Cardiac fibroblast (primary cell): ENCODE measurements at regions not wholly inside any gene's neighbourhood (a gene's known extent, or its start where the extent isn't known, plus 50 kb on each side); places are given as distances from the start of the nearest gene placed in this dataset.
A peak's percentile ranks its signal among the peaks of the same experiment; 100 is the strongest.

Experiments used
- DNase-seq, 2 donors: peaks; one replicate each; pipeline versions ENCODE4 v3.0.0 to v3.0.0-alpha.2; 2010; ENCODE audit warnings: low read depth in 2 of 2
- H3K4me3 ChIP-seq, 2 donors: replicated peaks in 1 of 2; 1 replicate in 1 of 2; 2 replicates in 1 of 2; pipeline ENCODE4 v1.5.1; 2011; ENCODE audit warnings: low read depth in 2 of 2, low read length in 2 of 2, mild to moderate bottlenecking in 2 of 2, moderate library complexity in 1 of 2
- TF ChIP-seq, protein P1 (sequence below): IDR thresholded peaks from one replicate; pipeline ENCODE4 v1.5.1; 2011; ENCODE audit warnings: low read depth, mild to moderate bottlenecking, low read length, inconsistent platforms

DNA sequence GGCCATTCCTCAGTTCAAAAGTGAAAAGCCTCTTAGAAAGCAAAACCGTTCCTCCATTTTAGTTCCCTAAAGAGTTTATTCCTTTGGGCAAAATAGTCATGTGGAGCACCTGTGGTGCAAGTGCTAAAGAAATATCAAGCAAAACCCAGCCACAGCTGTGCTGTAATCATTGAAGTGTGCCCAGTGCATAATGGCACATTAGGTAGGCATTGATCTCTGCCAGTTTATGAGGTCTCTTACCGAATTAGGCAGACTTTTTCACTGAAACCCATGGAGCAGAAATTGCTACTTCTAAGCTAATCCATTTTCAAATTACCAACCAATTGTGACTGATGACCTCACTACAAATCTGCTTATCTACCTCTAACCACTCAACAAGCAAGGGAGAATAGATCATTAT lies 97.2 kb upstream of the SEMA3A start:
- TF ChIP-seq, protein P1, sequence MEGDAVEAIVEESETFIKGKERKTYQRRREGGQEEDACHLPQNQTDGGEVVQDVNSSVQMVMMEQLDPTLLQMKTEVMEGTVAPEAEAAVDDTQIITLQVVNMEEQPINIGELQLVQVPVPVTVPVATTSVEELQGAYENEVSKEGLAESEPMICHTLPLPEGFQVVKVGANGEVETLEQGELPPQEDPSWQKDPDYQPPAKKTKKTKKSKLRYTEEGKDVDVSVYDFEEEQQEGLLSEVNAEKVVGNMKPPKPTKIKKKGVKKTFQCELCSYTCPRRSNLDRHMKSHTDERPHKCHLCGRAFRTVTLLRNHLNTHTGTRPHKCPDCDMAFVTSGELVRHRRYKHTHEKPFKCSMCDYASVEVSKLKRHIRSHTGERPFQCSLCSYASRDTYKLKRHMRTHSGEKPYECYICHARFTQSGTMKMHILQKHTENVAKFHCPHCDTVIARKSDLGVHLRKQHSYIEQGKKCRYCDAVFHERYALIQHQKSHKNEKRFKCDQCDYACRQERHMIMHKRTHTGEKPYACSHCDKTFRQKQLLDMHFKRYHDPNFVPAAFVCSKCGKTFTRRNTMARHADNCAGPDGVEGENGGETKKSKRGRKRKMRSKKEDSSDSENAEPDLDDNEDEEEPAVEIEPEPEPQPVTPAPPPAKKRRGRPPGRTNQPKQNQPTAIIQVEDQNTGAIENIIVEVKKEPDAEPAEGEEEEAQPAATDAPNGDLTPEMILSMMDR, result no peak
- no peak for DNase-seq
- H3K4me3 ChIP-seq, result no peak overlapping the region

DNA sequence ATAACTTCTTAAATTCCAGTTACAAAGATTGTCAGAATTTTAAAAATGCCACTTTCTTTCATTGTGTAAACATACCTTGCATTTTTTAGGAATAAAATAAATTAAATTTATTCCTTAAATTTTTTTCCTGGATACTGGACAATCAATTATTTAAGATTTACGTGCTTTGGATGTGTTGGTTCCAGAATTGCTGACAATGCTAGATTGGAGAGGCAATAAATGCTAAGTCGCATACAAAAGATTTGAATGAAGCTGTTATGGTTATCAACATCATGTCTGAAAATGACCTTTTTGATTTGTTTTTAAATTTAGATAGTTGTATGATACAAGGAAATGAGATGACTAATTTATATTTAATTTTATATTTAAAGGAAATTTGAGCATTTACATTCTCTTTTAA lies 89.2 kb upstream of the SEMA3A start:
- no peak for DNase-seq
- H3K4me3 ChIP-seq, result no peak overlapping the region
- TF ChIP-seq, protein P1, result no peak

DNA sequence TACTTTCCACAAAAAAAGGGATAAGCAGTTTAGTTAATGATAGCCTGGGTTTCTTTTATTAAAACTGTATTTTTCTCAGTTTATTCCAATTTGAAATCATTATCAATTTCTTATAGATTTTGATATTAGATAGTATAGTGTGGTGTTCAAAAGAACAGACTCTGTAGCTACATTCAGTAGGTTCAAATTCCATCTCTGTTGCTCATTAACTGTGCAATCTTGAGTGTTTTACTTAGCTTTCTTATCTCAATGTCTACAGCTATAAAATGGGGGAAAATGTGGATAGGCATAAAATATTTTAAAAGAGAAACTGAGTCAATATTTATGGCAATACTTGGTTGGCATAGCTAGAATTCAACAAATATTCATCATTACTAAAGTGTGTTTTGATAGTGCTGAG lies 86.9 kb upstream of the SEMA3A start:
- H3K4me3 ChIP-seq, result no peak overlapping the region
- no peak for DNase-seq
- TF ChIP-seq, protein P1, result no peak

- TF ChIP-seq, protein P1, result no peak
- no peak for DNase-seq
Observed at GRCh38 chr7:84277628-84278224, 83.1 kb upstream of the SEMA3A start.

DNA sequence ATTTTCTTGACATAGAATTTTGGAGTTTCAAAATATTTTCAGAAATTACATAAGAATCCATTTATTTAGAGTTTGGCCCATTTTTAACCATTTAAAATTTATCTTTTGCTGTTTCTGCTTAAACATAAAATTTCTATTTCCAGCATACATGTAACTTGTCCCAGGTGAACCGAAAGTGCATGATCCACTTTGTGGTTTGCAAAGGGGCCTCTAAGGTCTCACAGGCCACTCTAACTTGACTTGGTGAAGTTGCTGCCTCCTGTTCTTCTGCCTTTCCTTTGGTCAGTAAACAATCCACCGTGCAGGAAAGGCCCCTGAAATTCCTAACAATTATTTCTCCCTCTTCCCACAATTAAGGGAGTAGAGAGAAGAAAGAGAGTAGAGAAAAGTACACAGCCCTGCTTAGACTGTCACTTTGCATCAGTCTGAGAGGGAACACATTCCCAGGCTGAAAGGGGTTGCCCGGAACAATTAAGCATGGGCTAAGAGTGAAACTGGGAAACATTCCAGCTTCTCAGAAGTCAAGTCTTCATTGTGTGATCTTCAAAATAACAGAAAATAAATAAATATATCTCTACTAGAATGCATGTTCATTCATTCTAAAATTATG lies 79.5 kb upstream of the SEMA3A start:
- TF ChIP-seq, protein P1, result no peak
- peak in 1 of 2 donors; percentile 50 for DNase-seq
- no peak overlapping the region for H3K4me3 ChIP-seq

More at GRCh38 chr7:84277628-84278224, 83.1 kb upstream of the SEMA3A start:
- no peak overlapping the region for H3K4me3 ChIP-seq

DNA sequence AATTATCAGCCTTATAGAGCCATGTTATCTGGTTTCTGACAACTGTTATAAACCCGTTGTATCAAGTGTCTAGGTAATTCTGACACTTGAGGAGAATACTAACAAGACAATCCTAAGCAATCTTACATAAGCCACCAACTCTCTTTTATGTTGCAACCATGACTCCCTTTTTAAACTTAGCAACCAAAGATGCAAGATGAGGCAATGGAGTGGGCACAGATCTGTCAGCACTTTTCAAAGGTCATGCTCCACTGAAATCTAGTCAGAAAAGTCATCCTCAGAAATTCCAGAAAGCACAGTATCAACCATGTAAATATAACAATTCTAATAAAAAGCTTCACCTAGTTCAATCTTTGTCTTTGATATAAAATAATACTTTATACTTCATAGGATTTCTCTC lies 77.0 kb upstream of the SEMA3A start:
- TF ChIP-seq, protein P1, result no peak
- peak; percentile 30 to 52 for DNase-seq
- no peak overlapping the region for H3K4me3 ChIP-seq

GRCh38 chr7:84264396-84264795 lies 69.8 kb upstream of the SEMA3A start:
- TF ChIP-seq, protein P1, result no peak
- no peak for DNase-seq
- no peak overlapping the region for H3K4me3 ChIP-seq
